ENCODE measurements at regions not wholly inside any gene's neighbourhood (a gene's known extent, or its start where the extent isn't known, plus 50 kb on each side); places are given as distances from the start of the nearest gene placed in this dataset.

DNA sequence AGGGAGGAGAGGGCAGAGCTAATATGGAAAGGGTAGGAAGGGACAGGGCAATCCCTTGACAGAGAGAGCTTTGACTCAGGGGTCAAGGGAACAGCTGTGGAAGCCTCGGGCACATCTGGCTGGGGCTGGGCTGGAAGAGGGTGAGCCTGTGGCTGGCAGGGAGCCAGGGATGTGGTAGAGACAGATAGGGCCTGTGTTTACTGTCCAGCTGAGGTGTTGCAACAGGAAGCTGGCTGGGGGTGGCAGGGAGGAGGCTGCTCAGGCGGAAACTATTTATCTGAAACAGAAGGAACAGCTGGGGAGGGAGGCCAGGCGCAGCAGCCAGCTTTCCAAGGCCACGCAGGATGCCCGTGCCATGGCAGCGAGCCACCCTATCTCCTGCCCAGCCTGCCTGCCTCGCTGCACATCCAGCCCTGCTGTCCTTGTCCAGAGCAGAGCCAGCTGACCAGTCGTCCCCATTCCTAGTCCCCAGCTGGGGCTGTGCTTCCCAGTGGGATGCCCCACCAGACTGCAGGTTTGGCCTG, 264.7 kb downstream of the CYP26B1 start:
- Histone ChIP-seq H3K27me3 (ENCODE audit: insufficient read depth) (no peaks in the 10 kb centered on the region), H3K4me3 (ENCODE audit: low read depth in 2 of 2, low read length in 1 of 2) (no peak overlapping the region), H3K9me3 (no peaks in the 10 kb centered on the region), H3K27ac (ENCODE audit: low read depth in 2 of 2, low read length in 1 of 2) (peak overlapping the region in 1 of 2 experiments; percentile 82; a peak in 2 of 4 replicates), H3K4me2 (peak overlapping the region; percentile 16; the same call in 1 of the 2 replicates), H3K79me2 (ENCODE audit: insufficient read depth) (no peaks in the 10 kb centered on the region), H3K36me3 (replicated peaks in 1 of 2; ENCODE audit: control insufficient read depth in 1 of 2, insufficient read depth in 2 of 2, low read length in 1 of 2) (no peaks in the 10 kb centered on the region), H3K9me2 (no peaks in the 10 kb centered on the region), H2AFZ (ENCODE audit: low read depth) (no peak overlapping the region), H3F3A (replicated peaks; ENCODE audit: insufficient read depth) (no peaks in the 10 kb centered on the region), H4K20me1 (ENCODE audit: insufficient read depth) (no peaks in the 10 kb centered on the region), H3K4me1 (ENCODE audit: control insufficient read depth in 1 of 2, insufficient read depth in 2 of 2, low read depth in 1 of 2, low read length in 1 of 2) (peaks cover 35% of the 10 kb centered on the region in 2 experiments), H3K9ac (no peak overlapping the region)
- 0% methylated on average over 2 of the region's 8 CpGs for WGBS (ENCODE audit: low lambda C conversion rate)
- ChIA-PET CTCF (interaction anchor here (1.0 to 1.3 kb wide), 3 partner anchors 41 to 337 kb away, joined by 3 to 4 read pairs (median 3); no protein-coding TSS in a partner anchor), POLR2A (no interaction called here)
- DNase-seq = peak; percentile 90
- TF ChIP-seq NFIC (IDR thresholded peaks at IDR 0.05; ENCODE audit: borderline replicate concordance) = peak; percentile 74
- peak; percentile 64 for TF ChIP-seq CHD2 (IDR thresholded peaks at IDR 0.05; ENCODE audit: low read length, partially characterized antibody)
- TF ChIP-seq JUND (IDR thresholded peaks at IDR 0.05) = 0 out of 2 replicates have a peak, but pooled peaks have one; percentile 20
- peak; percentile 80; the same call in 1 of the 2 replicates for TF ChIP-seq MXI1 (IDR thresholded peaks at IDR 0.05; ENCODE audit: low read depth, low read length)
- TF ChIP-seq EZH2phosphoT487 (IDR thresholded peaks at IDR 0.05; ENCODE audit: borderline replicate concordance, low read depth) = no peak
- 0 out of 2 replicates have a peak, but pooled peaks have one; percentile 15 for TF ChIP-seq SIN3A (IDR thresholded peaks at IDR 0.05; ENCODE audit: borderline replicate concordance, low read depth, low read length)
- TF ChIP-seq NRF1 (IDR thresholded peaks at IDR 0.05; ENCODE audit: low read depth, low read length) = no peak
- TF ChIP-seq, protein P1, sequence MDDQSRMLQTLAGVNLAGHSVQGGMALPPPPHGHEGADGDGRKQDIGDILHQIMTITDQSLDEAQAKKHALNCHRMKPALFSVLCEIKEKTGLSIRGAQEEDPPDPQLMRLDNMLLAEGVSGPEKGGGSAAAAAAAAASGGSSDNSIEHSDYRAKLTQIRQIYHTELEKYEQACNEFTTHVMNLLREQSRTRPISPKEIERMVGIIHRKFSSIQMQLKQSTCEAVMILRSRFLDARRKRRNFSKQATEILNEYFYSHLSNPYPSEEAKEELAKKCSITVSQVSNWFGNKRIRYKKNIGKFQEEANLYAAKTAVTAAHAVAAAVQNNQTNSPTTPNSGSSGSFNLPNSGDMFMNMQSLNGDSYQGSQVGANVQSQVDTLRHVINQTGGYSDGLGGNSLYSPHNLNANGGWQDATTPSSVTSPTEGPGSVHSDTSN (IDR thresholded peaks at IDR 0.05) = peak; percentile 64
- no peak for TF ChIP-seq YY1 (IDR thresholded peaks at IDR 0.05; ENCODE audit: low read depth)
- TF ChIP-seq RAD21 (IDR thresholded peaks at IDR 0.05; ENCODE audit: low read length) = no peak; the same call in 1 of the 2 replicates
- peak; percentile 51 for TF ChIP-seq MAX (IDR thresholded peaks at IDR 0.05; ENCODE audit: low read depth)
- TF ChIP-seq IRF3 (IDR thresholded peaks at IDR 0.05; ENCODE audit: low read depth, low read length) = no peak
- TF ChIP-seq TAF1 (IDR thresholded peaks at IDR 0.05; ENCODE audit: borderline replicate concordance, low read depth, low read length) = no peak
- no peak for TF ChIP-seq ELF1 (IDR thresholded peaks at IDR 0.05)
- TF ChIP-seq MEF2A (IDR thresholded peaks at IDR 0.05; ENCODE audit: borderline replicate concordance, low read depth) = no peak
- TF ChIP-seq, protein P2, sequence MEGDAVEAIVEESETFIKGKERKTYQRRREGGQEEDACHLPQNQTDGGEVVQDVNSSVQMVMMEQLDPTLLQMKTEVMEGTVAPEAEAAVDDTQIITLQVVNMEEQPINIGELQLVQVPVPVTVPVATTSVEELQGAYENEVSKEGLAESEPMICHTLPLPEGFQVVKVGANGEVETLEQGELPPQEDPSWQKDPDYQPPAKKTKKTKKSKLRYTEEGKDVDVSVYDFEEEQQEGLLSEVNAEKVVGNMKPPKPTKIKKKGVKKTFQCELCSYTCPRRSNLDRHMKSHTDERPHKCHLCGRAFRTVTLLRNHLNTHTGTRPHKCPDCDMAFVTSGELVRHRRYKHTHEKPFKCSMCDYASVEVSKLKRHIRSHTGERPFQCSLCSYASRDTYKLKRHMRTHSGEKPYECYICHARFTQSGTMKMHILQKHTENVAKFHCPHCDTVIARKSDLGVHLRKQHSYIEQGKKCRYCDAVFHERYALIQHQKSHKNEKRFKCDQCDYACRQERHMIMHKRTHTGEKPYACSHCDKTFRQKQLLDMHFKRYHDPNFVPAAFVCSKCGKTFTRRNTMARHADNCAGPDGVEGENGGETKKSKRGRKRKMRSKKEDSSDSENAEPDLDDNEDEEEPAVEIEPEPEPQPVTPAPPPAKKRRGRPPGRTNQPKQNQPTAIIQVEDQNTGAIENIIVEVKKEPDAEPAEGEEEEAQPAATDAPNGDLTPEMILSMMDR (IDR thresholded peaks at IDR 0.05) = no peak
- no peak for TF ChIP-seq POLR2AphosphoS5 (IDR thresholded peaks at IDR 0.05; ENCODE audit: low read depth, low read length)
- TF ChIP-seq, protein P3, sequence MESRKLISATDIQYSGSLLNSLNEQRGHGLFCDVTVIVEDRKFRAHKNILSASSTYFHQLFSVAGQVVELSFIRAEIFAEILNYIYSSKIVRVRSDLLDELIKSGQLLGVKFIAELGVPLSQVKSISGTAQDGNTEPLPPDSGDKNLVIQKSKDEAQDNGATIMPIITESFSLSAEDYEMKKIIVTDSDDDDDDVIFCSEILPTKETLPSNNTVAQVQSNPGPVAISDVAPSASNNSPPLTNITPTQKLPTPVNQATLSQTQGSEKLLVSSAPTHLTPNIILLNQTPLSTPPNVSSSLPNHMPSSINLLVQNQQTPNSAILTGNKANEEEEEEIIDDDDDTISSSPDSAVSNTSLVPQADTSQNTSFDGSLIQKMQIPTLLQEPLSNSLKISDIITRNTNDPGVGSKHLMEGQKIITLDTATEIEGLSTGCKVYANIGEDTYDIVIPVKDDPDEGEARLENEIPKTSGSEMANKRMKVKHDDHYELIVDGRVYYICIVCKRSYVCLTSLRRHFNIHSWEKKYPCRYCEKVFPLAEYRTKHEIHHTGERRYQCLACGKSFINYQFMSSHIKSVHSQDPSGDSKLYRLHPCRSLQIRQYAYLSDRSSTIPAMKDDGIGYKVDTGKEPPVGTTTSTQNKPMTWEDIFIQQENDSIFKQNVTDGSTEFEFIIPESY (IDR thresholded peaks at IDR 0.05; ENCODE audit: borderline replicate concordance, low read depth) = no peak
- no peak for TF ChIP-seq FOXM1 (IDR thresholded peaks at IDR 0.05; ENCODE audit: low read depth)
- TF ChIP-seq TCF12 (IDR thresholded peaks at IDR 0.05) = peak; percentile 85
- peak; percentile 64 to 80; a peak in 3 of 4 replicates for TF ChIP-seq EP300 (IDR thresholded peaks at IDR 0.05; ENCODE audit: borderline replicate concordance in 1 of 2, low read depth in 1 of 2, low read length in 1 of 2)
- TF ChIP-seq TEAD4 (IDR thresholded peaks at IDR 0.05; ENCODE audit: borderline replicate concordance, insufficient read depth) = 0 out of 2 replicates have a peak, but pooled peaks have one; percentile 23
- TF ChIP-seq FOSL2 (IDR thresholded peaks at IDR 0.05; ENCODE audit: borderline replicate concordance, low read depth) = no peak
- TF ChIP-seq GATA2 (CRISPR knock-in tag; IDR thresholded peaks at IDR 0.05) = peak; percentile 60
- TF ChIP-seq RXRA (IDR thresholded peaks at IDR 0.05; ENCODE audit: borderline replicate concordance, low read depth) = peak; percentile 49; the same call in 1 of the 2 replicates
- TF ChIP-seq FOXJ3 (CRISPR knock-in tag; IDR thresholded peaks at IDR 0.05) = peak; percentile 100
- TF ChIP-seq SMC3 (IDR thresholded peaks at IDR 0.05; ENCODE audit: low read depth, low read length) = no peak
- TF ChIP-seq, protein P4, sequence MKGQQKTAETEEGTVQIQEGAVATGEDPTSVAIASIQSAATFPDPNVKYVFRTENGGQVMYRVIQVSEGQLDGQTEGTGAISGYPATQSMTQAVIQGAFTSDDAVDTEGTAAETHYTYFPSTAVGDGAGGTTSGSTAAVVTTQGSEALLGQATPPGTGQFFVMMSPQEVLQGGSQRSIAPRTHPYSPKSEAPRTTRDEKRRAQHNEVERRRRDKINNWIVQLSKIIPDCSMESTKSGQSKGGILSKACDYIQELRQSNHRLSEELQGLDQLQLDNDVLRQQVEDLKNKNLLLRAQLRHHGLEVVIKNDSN (IDR thresholded peaks at IDR 0.05; ENCODE audit: borderline replicate concordance, low read depth) = no peak
- TF ChIP-seq RFX5 (IDR thresholded peaks at IDR 0.05; ENCODE audit: low read length) = no peak

Measured in SK-N-SH (cell line).